H1 (cell line): ENCODE measurements at regions not wholly inside any gene's neighbourhood (a gene's known extent, or its start where the extent isn't known, plus 50 kb on each side); places are given as distances from the start of the nearest gene placed in this dataset.

Experiments used
- BCL11A ChIP-seq, 2 experiments: IDR thresholded peaks; one replicate each; pipeline ENCODE4 v1.6.1; 2011; ENCODE audit warnings: low read depth in 2 of 2, low read length in 2 of 2, mild to moderate bottlenecking in 2 of 2
- HDAC2 ChIP-seq, 2 experiments: fragments of 300-600 bp in 1 of 2; sonication (generic) in 1 of 2; IDR thresholded peaks; 2 replicates each; pipeline ENCODE4 v1.6.1; 2011 to 2012; ENCODE audit warnings: low read depth in 2 of 2, low read length in 2 of 2, mild to moderate bottlenecking in 2 of 2, moderate library complexity in 2 of 2, borderline replicate concordance in 1 of 2, inconsistent platforms in 1 of 2
- JUN ChIP-seq: IDR thresholded peaks from 2 replicates; pipeline ENCODE4 v1.6.1; 2011; ENCODE audit warnings: low read depth, mild to moderate bottlenecking, improper control_type of control experiment, low read length
- POU5F1 ChIP-seq: IDR thresholded peaks from 2 replicates; pipeline ENCODE4 v1.6.1; 2011; ENCODE audit warnings: low read depth, mild to moderate bottlenecking, low read length, moderate library complexity
- RXRA ChIP-seq: IDR thresholded peaks from 2 replicates; pipeline ENCODE4 v1.6.1; 2011; ENCODE audit warnings: low read depth, mild to moderate bottlenecking, low read length, moderate library complexity; ENCODE audit not compliant: insufficient read depth
- USF2 ChIP-seq: IDR thresholded peaks from 2 replicates; pipeline ENCODE4 v1.6.1; 2011; ENCODE audit warnings: low read length, improper control_type of control experiment
- TF ChIP-seq, protein P1 (sequence below): IDR thresholded peaks from 2 replicates; pipeline ENCODE4 v1.6.1; 2011; ENCODE audit warnings: low read depth, mild to moderate bottlenecking, low read length; ENCODE audit not compliant: insufficient read depth

GRCh38 chr10:4437791-4438190 is 388.2 kb upstream of the AKR1E2 start:
- TF ChIP-seq, protein P1, sequence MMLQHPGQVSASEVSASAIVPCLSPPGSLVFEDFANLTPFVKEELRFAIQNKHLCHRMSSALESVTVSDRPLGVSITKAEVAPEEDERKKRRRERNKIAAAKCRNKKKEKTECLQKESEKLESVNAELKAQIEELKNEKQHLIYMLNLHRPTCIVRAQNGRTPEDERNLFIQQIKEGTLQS, result no peak
- TF ChIP-seq BCL11A (IDR thresholded peaks at IDR 0.05; ENCODE audit: low read depth in 2 of 2, low read length in 2 of 2) (no peak), HDAC2 (IDR thresholded peaks at IDR 0.05; ENCODE audit: borderline replicate concordance in 1 of 2, low read depth in 2 of 2, low read length in 2 of 2) (no peak), USF2 (no peak), POU5F1 (no peak), RXRA (no peak), JUN (no peak)
